Brain microvascular endothelial cell (primary cell): ENCODE measurements at regions not wholly inside any gene's neighbourhood (a gene's known extent, or its start where the extent isn't known, plus 50 kb on each side); places are given as distances from the start of the nearest gene placed in this dataset.

Experiments used
- DNase-seq: peaks from one replicate; pipeline ENCODE4 v3.0.0-alpha.2; 2020
- H3K27ac ChIP-seq: fragments of 250-450 bp; sonication (Bioruptor Pico); 2 replicates; pipeline ENCODE4 v1.5.1; 2020; ENCODE audit warnings: mild to moderate bottlenecking, moderate library complexity
- H3K27me3 ChIP-seq: fragments of 250-450 bp; sonication (Bioruptor Pico); replicated peaks from 2 replicates; pipeline ENCODE4 v1.5.1; 2020; ENCODE audit warnings: mild to moderate bottlenecking
- H3K36me3 ChIP-seq: fragments of 250-450 bp; sonication (Bioruptor Pico); replicated peaks from 2 replicates; pipeline ENCODE4 v1.5.1; 2020; ENCODE audit warnings: mild to moderate bottlenecking
- H3K4me3 ChIP-seq: 2 replicates; pipeline ENCODE4 v1.5.1; 2011; ENCODE audit warnings: low read depth, mild to moderate bottlenecking, control low read depth, low read length, moderate library complexity
- in situ Hi-C: cut with HindIII; loops from 2 replicates; pipeline ENCODE4 v1.10.0; 2017; ENCODE audit warnings: low sequenced_read_pairs, low pct_ligation_motif_present
- TF ChIP-seq, protein P1 (sequence below): IDR thresholded peaks from 2 replicates; pipeline ENCODE4 v1.5.1; 2011; ENCODE audit warnings: low read depth, mild to moderate bottlenecking, moderate library complexity, low read length, control low read depth, inconsistent platforms; ENCODE audit errors: missing control alignments

GRCh38 chr16:86707171-86707570 lies 128.8 kb downstream of the FOXL1 start:
- no peak overlapping the region for H3K27ac ChIP-seq
- in situ Hi-C loops, result no loop called here
- no peak for DNase-seq
- TF ChIP-seq, protein P1, sequence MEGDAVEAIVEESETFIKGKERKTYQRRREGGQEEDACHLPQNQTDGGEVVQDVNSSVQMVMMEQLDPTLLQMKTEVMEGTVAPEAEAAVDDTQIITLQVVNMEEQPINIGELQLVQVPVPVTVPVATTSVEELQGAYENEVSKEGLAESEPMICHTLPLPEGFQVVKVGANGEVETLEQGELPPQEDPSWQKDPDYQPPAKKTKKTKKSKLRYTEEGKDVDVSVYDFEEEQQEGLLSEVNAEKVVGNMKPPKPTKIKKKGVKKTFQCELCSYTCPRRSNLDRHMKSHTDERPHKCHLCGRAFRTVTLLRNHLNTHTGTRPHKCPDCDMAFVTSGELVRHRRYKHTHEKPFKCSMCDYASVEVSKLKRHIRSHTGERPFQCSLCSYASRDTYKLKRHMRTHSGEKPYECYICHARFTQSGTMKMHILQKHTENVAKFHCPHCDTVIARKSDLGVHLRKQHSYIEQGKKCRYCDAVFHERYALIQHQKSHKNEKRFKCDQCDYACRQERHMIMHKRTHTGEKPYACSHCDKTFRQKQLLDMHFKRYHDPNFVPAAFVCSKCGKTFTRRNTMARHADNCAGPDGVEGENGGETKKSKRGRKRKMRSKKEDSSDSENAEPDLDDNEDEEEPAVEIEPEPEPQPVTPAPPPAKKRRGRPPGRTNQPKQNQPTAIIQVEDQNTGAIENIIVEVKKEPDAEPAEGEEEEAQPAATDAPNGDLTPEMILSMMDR, result no peak
- no peak overlapping the region for H3K4me3 ChIP-seq
- H3K27me3 ChIP-seq, result no peaks in the 10 kb centered on the region
- no peaks in the 10 kb centered on the region for H3K36me3 ChIP-seq

DNA sequence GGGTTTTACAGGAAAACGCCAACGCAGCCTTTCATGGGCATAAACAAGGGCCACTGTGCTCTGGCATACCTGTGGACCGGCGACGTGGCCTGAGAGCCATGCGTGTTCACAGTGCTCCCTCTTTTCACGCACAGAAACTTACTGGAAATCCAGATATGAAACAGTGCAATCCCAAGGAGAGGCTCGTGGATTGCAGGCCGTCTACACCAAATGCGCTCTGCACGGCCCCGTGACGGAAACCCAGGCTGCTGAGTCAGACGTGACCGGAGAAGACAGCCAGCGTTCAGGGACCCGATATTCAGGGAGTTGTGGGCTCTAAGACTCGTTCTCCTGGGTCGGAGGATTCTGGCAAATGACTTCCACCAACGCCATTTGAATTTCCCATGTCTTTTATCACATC lies 129.2 kb downstream of the FOXL1 start:
- in situ Hi-C loops, result no loop called here
- no peak overlapping the region for H3K27ac ChIP-seq
- no peak for DNase-seq
- no peaks in the 10 kb centered on the region for H3K27me3 ChIP-seq
- TF ChIP-seq, protein P1, result no peak
- H3K4me3 ChIP-seq, result no peak overlapping the region
- H3K36me3 ChIP-seq, result no peaks in the 10 kb centered on the region

DNA sequence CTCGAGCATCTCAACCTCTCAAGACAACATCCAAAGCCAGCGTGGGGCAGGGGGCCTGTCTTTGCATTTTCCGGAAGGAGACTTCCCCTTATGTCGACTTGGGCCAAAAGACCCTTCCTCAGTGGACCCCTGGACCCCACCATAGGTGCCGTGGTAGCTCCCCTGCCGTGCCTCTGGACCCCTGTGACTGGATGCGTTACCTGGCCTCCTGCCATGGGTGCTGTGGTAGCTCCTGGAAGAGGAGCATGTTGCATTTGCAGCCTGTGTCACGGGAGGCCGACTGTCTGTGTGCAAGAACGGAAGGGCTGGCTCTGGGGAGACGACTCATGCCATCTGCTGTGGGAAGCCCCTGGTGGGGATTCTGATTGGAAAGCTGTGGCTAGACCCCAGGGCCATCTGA lies 130.1 kb downstream of the FOXL1 start:
- no peaks in the 10 kb centered on the region for H3K27me3 ChIP-seq
- H3K4me3 ChIP-seq, result no peak overlapping the region
- TF ChIP-seq, protein P1, result no peak
- no peak for DNase-seq
- no peaks in the 10 kb centered on the region for H3K36me3 ChIP-seq
- H3K27ac ChIP-seq, result no peak overlapping the region
- in situ Hi-C loops, result no loop called here

DNA sequence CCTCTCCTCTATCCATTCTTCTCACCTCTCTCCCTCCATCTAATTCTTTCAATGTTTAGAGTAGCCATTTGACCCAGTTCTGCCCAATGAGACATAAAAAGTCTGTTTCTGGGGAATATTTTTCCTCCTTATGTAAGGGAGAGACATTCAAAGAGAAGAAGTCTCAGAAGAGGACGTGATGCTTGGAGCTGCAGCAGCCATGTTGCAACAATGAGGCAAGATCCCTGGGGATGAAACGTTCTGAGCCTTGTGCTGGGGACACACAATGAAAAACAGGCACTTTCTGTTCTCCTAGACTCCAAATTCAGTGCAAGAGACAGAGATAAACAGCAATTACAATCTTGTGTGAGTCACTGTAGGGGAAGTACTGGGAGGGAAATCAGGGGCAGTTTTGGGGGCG lies 130.8 kb downstream of the FOXL1 start:
- no peak for DNase-seq

DNA sequence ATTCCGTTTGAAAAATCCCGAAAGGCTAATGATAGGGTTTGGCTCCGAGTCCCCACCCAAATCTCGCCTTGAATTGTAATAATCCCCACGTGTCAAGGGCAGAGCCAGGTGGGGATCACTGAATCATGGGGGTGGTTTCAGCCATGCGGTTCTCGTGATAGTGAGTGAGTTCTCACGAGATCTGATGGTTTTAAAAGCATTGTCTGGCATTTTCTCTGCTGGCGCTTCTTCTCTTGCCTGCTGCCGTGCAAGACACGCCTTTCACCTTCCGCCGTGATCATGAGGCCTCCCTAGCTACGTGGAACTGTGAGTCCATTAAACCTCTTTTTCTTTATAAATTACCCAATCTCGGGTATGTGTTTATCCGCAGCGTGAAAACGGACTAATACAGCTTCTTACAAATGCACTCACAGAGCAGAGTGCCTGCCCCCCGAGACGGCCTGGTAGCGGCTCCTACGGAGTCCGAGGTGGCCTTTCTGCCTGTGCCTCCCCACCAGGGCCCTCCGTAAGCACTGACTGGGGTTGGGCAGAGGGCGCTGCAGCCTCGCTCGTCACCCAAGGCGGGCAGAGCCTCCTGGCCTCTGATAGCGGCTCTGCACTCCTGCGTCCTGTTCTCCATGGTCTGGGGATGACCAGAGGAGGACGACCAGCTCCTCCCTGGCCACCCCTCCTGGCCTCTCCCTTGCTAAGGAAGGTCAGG lies 131.7 kb downstream of the FOXL1 start:
- no peaks in the 10 kb centered on the region for H3K27me3 ChIP-seq
- no peak for DNase-seq
- in situ Hi-C loops, result no loop called here
- H3K27ac ChIP-seq, result no peak overlapping the region
- TF ChIP-seq, protein P1, result no peak
- H3K4me3 ChIP-seq, result no peak overlapping the region
- H3K36me3 ChIP-seq, result no peaks in the 10 kb centered on the region

More for the DNA sequence above, 130.8 kb downstream of the FOXL1 start:
- Histone ChIP-seq H3K4me3 (no peak overlapping the region), H3K36me3 (no peaks in the 10 kb centered on the region), H3K27me3 (no peaks in the 10 kb centered on the region), H3K27ac (no peak overlapping the region)
- in situ Hi-C loops, result no loop called here
- TF ChIP-seq, protein P1, result no peak

GRCh38 chr16:86710602-86710950 lies 132.2 kb downstream of the FOXL1 start:
- no peak overlapping the region for H3K27ac ChIP-seq
- TF ChIP-seq, protein P1, result no peak
- H3K27me3 ChIP-seq, result no peaks in the 10 kb centered on the region
- DNase-seq, result no peak
- H3K36me3 ChIP-seq, result no peaks in the 10 kb centered on the region
- H3K4me3 ChIP-seq, result no peak overlapping the region
- in situ Hi-C loops, result no loop called here
